Ovary (tissue), 3 donors: ENCODE measurements at regions not wholly inside any gene's neighbourhood (a gene's known extent, or its start where the extent isn't known, plus 50 kb on each side); places are given as distances from the start of the nearest gene placed in this dataset.

Experiments used
- CTCF ChIP-seq, 3 donors: fragments of 450-650 bp in 2 of 3; fragments of 200-600 bp in 1 of 3; IDR thresholded peaks; one replicate each; pipeline versions ENCODE4 v1.5.1 to v1.8.0; 2016 to 2022; ENCODE audit warnings: antibody characterized with exemption in 3 of 3, mild to moderate bottlenecking in 1 of 3
- EP300 ChIP-seq: sonication (generic); formaldehyde crosslinking; IDR thresholded peaks from one replicate; pipeline ENCODE4 v1.6.1; 2017; ENCODE audit warnings: antibody characterized with exemption
- donor health status: DM: no; HTN: no; CAD: no.

GRCh38 chr4:79255793-79256192, 70.1 kb downstream of the NAA11 start:
- TF ChIP-seq CTCF (IDR thresholded peaks at IDR 0.05) (no peak), EP300 (no peak)
